GM19455 (cell line): ENCODE measurements at regions not wholly inside any gene's neighbourhood (a gene's known extent, or its start where the extent isn't known, plus 50 kb on each side); places are given as distances from the start of the nearest gene placed in this dataset.

Source experiments
- ATAC-seq: cut with Tn5 transposase; IDR thresholded peaks from one replicate; pipeline ENCODE4 v1.9.1; 2021; ENCODE audit not compliant: unreplicated experiment

- ATAC-seq, result no peak
Measured at GRCh38 chr3:107028086-107028485, 349.2 kb upstream of the CCDC54 start.

GRCh38 chr3:107028626-107029025 is 348.6 kb upstream of the CCDC54 start:
- no peak for ATAC-seq

GRCh38 chr3:107032111-107032510 is 345.1 kb upstream of the CCDC54 start:
- no peak for ATAC-seq

- ATAC-seq, result no peak
Measured at GRCh38 chr3:107034142-107034541, 343.1 kb upstream of the CCDC54 start.

DNA sequence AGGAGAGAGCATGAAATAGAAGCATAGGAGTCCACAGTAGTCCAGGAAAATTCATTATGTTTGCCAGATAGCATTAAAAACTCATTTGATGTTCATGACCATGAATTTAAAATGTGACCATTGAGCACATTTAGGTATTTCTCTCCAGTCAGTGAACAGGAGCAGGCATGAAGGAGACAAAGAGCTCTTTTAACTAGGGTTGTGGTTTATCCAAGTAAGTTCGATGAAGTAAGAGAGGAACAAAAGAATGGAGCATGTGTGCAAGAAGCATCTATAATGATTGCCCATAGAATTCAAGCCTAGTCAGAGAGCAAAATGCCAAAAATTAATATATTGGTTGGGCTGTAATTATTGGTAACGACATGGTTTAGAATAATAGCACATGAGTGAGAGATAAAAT is 342.1 kb upstream of the CCDC54 start:
- no peak for ATAC-seq

DNA sequence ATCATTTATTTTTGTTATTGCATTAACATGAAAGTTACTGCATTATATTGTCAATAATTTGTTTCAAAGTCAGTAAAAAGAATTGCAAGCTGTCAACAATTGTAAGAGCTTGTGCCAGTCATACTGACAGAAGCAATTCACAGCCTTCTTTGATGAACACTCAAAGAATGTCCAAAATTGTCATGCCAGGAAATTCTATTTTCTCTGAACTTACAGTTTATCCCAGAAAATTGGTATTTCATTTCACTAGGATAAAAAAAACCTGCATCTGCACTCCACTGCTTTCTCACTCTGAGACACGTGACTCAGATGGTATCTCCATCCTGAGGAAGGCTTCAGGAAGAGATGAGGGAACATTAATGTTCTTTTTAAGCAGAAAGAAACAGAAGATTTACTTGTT is 332.6 kb upstream of the CCDC54 start:
- no peak for ATAC-seq

DNA sequence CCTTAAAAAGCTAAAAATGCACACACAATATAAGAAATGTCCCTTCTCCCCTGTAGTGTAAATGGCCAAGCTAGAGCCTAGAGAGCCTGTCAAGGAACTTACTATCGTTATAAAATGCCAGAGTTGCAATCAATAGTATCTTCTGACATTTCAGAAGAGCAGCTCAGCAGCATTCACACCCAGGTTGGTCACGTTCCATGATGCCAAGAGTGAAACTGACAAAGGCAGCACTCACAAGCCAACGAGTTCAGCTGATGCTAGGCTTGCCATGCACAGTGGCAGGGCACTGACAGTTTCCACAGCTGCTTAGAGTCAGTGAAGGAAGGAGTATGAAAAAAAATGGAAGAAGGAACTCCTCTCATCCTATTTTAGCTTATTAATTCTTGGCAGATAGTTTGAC is 331.4 kb upstream of the CCDC54 start:
- no peak for ATAC-seq

DNA sequence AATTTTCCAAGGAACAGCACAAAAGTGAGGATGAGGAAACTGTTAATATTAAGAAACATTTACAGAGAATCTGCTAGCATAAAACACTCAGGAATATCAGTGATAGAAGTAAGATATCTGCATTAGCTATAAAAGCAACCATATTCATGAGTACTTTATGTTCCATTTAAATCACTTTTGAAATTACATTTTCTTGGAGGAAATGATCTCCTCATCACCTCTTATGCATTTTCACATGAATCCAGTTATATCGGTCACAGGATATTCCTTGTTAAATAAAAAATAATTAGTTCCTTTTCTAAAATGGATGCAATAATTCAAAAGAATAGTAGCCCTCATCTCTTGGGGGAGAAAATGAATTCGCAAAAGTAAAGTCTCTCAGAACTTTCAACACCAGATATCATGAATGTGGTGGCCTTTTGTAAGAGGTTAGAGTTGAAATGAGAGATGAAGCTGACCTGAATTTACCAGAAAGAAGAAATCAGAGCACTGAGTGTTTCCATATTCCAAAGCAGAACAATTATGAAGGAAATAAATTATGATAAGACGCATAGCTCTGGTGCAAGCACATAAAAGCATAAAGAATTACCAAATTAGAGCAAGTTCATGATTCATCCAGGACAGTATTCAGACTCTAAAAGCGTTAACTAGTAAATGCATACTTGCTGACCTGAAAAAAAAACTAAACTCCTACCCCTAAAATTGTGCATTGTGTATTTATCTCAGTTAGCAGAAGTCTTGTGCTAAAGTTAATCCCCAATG is 321.9 kb upstream of the CCDC54 start:
- ATAC-seq, result no peak

GRCh38 chr3:107061466-107061865 is 315.8 kb upstream of the CCDC54 start:
- ATAC-seq, result no peak

DNA sequence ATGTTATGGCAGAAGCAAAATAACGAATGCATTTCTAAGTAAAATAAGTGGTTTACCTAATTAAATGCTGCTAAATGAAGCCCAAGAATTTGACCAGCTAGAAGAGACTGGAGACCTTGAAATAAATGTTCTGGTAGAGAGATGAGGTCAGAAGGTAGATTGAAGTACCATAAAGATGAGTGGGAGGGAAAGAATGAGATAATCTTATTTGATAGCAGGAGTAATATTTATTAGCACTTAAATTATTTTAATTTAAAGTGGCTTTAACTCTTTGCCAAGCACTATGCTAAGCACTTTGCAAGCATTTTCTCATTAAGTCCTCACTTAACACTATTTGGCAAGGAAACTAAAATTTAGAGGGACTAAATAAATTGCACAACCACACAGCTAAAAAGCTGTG is 314.9 kb upstream of the CCDC54 start:
- ATAC-seq, result no peak

- no peak for ATAC-seq
Measured at GRCh38 chr3:107062787-107063186, 314.5 kb upstream of the CCDC54 start.

- ATAC-seq, result no peak
Measured at GRCh38 chr3:107063351-107063750, 313.9 kb upstream of the CCDC54 start.

- peak; percentile 96 for ATAC-seq
Measured at GRCh38 chr3:107064405-107065060, 312.7 kb upstream of the CCDC54 start.

DNA sequence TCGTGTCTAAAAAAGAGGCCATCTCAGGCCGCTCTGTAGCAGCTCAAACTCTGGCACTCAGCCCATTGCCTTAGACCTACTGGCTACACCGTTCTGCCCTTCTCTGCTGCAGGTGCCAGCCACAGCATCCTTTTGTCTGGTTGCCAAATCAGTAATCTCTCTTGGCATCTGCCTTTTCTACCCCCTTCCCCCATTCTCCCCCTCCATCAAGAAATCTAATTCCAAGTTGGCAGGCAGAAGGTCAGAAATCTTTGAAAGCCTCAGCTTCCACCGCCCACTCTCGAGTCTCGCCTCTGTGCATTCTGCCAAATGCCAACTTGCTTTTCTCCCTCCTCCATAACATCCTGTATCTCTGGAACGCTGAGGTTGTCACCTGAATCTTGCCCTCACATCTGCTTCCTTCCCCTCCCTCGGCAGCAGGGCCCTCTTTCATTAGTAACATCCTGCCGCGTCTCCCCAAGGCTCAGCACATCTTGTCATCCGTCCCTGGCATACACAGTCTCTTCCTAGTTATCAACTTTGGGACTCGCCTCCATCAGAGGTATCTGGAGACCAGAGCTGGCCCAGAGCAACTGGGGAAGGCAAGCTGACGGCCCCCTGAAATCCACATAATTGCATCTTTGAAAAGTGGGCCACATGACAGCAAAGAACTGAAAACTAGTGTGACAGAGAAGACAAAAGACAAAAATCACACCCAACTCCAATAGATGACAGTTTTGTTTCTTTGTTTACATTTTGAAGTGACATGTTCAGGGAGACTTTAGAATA is 312.0 kb upstream of the CCDC54 start:
- no peak for ATAC-seq

- no peak for ATAC-seq
Measured at GRCh38 chr3:107067421-107067820, 309.8 kb upstream of the CCDC54 start.

GRCh38 chr3:107068980-107069379 is 308.3 kb upstream of the CCDC54 start:
- ATAC-seq, result no peak

- no peak for ATAC-seq
Measured at GRCh38 chr3:107076946-107077345, 300.3 kb upstream of the CCDC54 start.

- ATAC-seq, result no peak
Measured at GRCh38 chr3:107077391-107077790, 299.8 kb upstream of the CCDC54 start.

DNA sequence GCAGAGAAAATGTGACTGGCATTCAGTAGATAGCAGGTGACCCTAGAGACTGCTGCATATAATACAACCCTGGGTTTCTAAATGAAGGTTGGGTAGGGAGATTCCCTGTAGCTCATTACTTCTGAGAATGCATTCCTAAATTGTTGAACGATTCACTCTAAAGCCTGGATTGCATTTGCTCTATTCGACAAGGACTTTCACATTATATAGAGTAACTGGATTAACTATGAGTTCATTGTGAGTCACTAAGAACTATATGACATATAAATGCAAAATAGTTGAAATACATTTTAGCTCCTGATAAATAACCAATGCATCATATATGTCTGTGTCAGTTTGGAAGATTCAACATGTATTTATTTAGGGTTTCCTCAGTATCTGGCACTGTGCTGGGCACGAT is 294.7 kb upstream of the CCDC54 start:
- no peak for ATAC-seq

- ATAC-seq, result no peak
Measured at GRCh38 chr3:107085261-107085660, 292.0 kb upstream of the CCDC54 start.

GRCh38 chr3:107092121-107092520 is 285.1 kb upstream of the CCDC54 start:
- no peak for ATAC-seq

GRCh38 chr3:107098864-107099263 is 278.4 kb upstream of the CCDC54 start:
- ATAC-seq, result no peak
